Panc1 (cell line): ENCODE measurements at regions not wholly inside any gene's neighbourhood (a gene's known extent, or its start where the extent isn't known, plus 50 kb on each side); places are given as distances from the start of the nearest gene placed in this dataset.

ENCODE experiments used
- CTCF ChIP-seq: fragments of 450-650 bp; IDR thresholded peaks from 2 replicates; pipeline ENCODE4 v1.5.1; 2017; ENCODE audit warnings: mild to moderate bottlenecking
- SIN3A ChIP-seq: IDR thresholded peaks from 2 replicates; pipeline ENCODE4 v1.6.1; 2012; ENCODE audit warnings: low read depth, mild to moderate bottlenecking, low read length, moderate library complexity, borderline replicate concordance; ENCODE audit not compliant: insufficient read depth

- TF ChIP-seq SIN3A (no peak), CTCF (no peak)
Measured at GRCh38 chr3:31300456-31301443, 232.0 kb upstream of the STT3B start.
